Stimulated activated effector memory CD8-positive, alpha-beta T cell treated with anti-CD3 and anti-CD28 coated beads, Interleukin-12 subunit alpha, Interleukin-12 subunit beta, amount 100 ng/mL, for 72 hours (primary cell): ENCODE measurements at regions not wholly inside any gene's neighbourhood (a gene's known extent, or its start where the extent isn't known, plus 50 kb on each side); places are given as distances from the start of the nearest gene placed in this dataset.
A peak's percentile ranks its signal among the peaks of the same experiment; 100 is the strongest.

Source experiments
- ATAC-seq: fragments of 150-1000 bp; cut with Tn5 transposase; 2 replicates; pipeline ENCODE4 v1.10.0; 2021
- DNase-seq, 2 donors: peaks; one replicate each; pipeline ENCODE4 v3.0.0; 2021 to 2022; ENCODE audit warnings: low spot score in 2 of 2
- H3K27ac Mint-ChIP-seq: one replicate; pipeline ENCODE4 v1.8.0; 2022; ENCODE audit warnings: mild to moderate bottlenecking, mixed read lengths
- H3K36me3 Mint-ChIP-seq: one replicate; pipeline ENCODE4 v1.8.0; 2022; ENCODE audit warnings: mild to moderate bottlenecking, mixed read lengths
- H3K4me1 Mint-ChIP-seq: one replicate; pipeline ENCODE4 v1.8.0; 2022; ENCODE audit warnings: mixed read lengths
- H3K4me3 Mint-ChIP-seq: one replicate; pipeline ENCODE4 v1.8.0; 2022; ENCODE audit warnings: mild to moderate bottlenecking, mixed read lengths
- H3K9me3 Mint-ChIP-seq: one replicate; pipeline ENCODE4 v1.8.0; 2022; ENCODE audit warnings: mixed read lengths

GRCh38 chr16:80389338-80389737 lies 151.5 kb upstream of the DYNLRB2 start:
- peaks cover 6% of the 10 kb centered on the region for H3K9me3 Mint-ChIP-seq
- no peaks in the 10 kb centered on the region for H3K36me3 Mint-ChIP-seq
- ATAC-seq (no peak), DNase-seq (no peak)
- H3K27ac Mint-ChIP-seq: no peak overlapping the region
- no peak overlapping the region for H3K4me3 Mint-ChIP-seq
- H3K4me1 Mint-ChIP-seq: no peaks in the 10 kb centered on the region

- Mint-ChIP-seq H3K27ac (no peak overlapping the region), H3K9me3 (no peaks in the 10 kb centered on the region), H3K4me1 (no peaks in the 10 kb centered on the region), H3K36me3 (no peaks in the 10 kb centered on the region), H3K4me3 (no peak overlapping the region)
- DNase-seq (no peak), ATAC-seq (no peak)
Measured at GRCh38 chr16:80387318-80387921, 153.4 kb upstream of the DYNLRB2 start.

GRCh38 chr16:80384862-80385261 lies 155.9 kb upstream of the DYNLRB2 start:
- Mint-ChIP-seq H3K9me3 (no peaks in the 10 kb centered on the region), H3K4me3 (no peak overlapping the region), H3K36me3 (no peaks in the 10 kb centered on the region), H3K27ac (no peak overlapping the region), H3K4me1 (no peaks in the 10 kb centered on the region)
- no peak for DNase-seq
- no peak for ATAC-seq

- Mint-ChIP-seq H3K36me3 (no peaks in the 10 kb centered on the region), H3K4me1 (no peaks in the 10 kb centered on the region), H3K9me3 (no peaks in the 10 kb centered on the region), H3K4me3 (no peak overlapping the region), H3K27ac (no peak overlapping the region)
- ATAC-seq (no peak), DNase-seq (no peak)
Measured at GRCh38 chr16:80380514-80380913, 160.3 kb upstream of the DYNLRB2 start.

GRCh38 chr16:80377096-80377956 lies 163.5 kb upstream of the DYNLRB2 start:
- H3K4me1 Mint-ChIP-seq: no peaks in the 10 kb centered on the region
- no peak overlapping the region for H3K4me3 Mint-ChIP-seq
- ATAC-seq (no peak), DNase-seq (no peak)
- no peaks in the 10 kb centered on the region for H3K36me3 Mint-ChIP-seq
- H3K9me3 Mint-ChIP-seq: no peaks in the 10 kb centered on the region
- H3K27ac Mint-ChIP-seq: no peak overlapping the region

GRCh38 chr16:80375973-80376372 lies 164.8 kb upstream of the DYNLRB2 start:
- Mint-ChIP-seq H3K9me3 (peaks cover 3% of the 10 kb centered on the region), H3K4me3 (no peak overlapping the region), H3K36me3 (no peaks in the 10 kb centered on the region), H3K27ac (no peak overlapping the region), H3K4me1 (no peaks in the 10 kb centered on the region)
- ATAC-seq (no peak), DNase-seq (no peak)

GRCh38 chr16:80375513-80375912 lies 165.3 kb upstream of the DYNLRB2 start:
- DNase-seq (no peak), ATAC-seq (no peak)
- H3K36me3 Mint-ChIP-seq: no peaks in the 10 kb centered on the region
- peaks cover 3% of the 10 kb centered on the region for H3K9me3 Mint-ChIP-seq
- H3K4me1 Mint-ChIP-seq: no peaks in the 10 kb centered on the region
- no peak overlapping the region for H3K27ac Mint-ChIP-seq
- H3K4me3 Mint-ChIP-seq: no peak overlapping the region

GRCh38 chr16:80372341-80372740 lies 168.5 kb upstream of the DYNLRB2 start:
- ATAC-seq (no peak), DNase-seq (peak in 1 of 2 donors; percentile 6)
- no peaks in the 10 kb centered on the region for H3K4me1 Mint-ChIP-seq
- H3K9me3 Mint-ChIP-seq: peaks cover 3% of the 10 kb centered on the region
- H3K27ac Mint-ChIP-seq: no peak overlapping the region
- H3K4me3 Mint-ChIP-seq: no peak overlapping the region
- H3K36me3 Mint-ChIP-seq: no peaks in the 10 kb centered on the region

GRCh38 chr16:80369138-80369958 lies 171.4 kb upstream of the DYNLRB2 start:
- H3K36me3 Mint-ChIP-seq: no peaks in the 10 kb centered on the region
- ATAC-seq (no peak), DNase-seq (no peak)
- no peaks in the 10 kb centered on the region for H3K4me1 Mint-ChIP-seq
- peaks cover 3% of the 10 kb centered on the region for H3K9me3 Mint-ChIP-seq
- no peak overlapping the region for H3K4me3 Mint-ChIP-seq
- H3K27ac Mint-ChIP-seq: no peak overlapping the region

- Mint-ChIP-seq H3K9me3 (peaks cover 3% of the 10 kb centered on the region), H3K27ac (no peak overlapping the region), H3K4me1 (no peaks in the 10 kb centered on the region), H3K4me3 (no peak overlapping the region), H3K36me3 (no peaks in the 10 kb centered on the region)
- ATAC-seq: no peak
- no peak for DNase-seq
Measured at GRCh38 chr16:80367037-80367658, 173.6 kb upstream of the DYNLRB2 start.

GRCh38 chr16:80366023-80366422 lies 174.8 kb upstream of the DYNLRB2 start:
- no peak overlapping the region for H3K27ac Mint-ChIP-seq
- no peaks in the 10 kb centered on the region for H3K9me3 Mint-ChIP-seq
- H3K36me3 Mint-ChIP-seq: no peaks in the 10 kb centered on the region
- H3K4me3 Mint-ChIP-seq: no peak overlapping the region
- DNase-seq (no peak), ATAC-seq (peak; percentile 31)
- no peaks in the 10 kb centered on the region for H3K4me1 Mint-ChIP-seq

GRCh38 chr16:80362816-80363215 lies 178.0 kb upstream of the DYNLRB2 start:
- no peak for ATAC-seq
- Mint-ChIP-seq H3K36me3 (no peaks in the 10 kb centered on the region), H3K4me3 (no peak overlapping the region), H3K27ac (no peak overlapping the region), H3K9me3 (no peaks in the 10 kb centered on the region), H3K4me1 (no peaks in the 10 kb centered on the region)
- DNase-seq: no peak

- no peak overlapping the region for H3K4me3 Mint-ChIP-seq
- no peak overlapping the region for H3K27ac Mint-ChIP-seq
- no peaks in the 10 kb centered on the region for H3K9me3 Mint-ChIP-seq
- no peaks in the 10 kb centered on the region for H3K4me1 Mint-ChIP-seq
- no peak for DNase-seq
- H3K36me3 Mint-ChIP-seq: no peaks in the 10 kb centered on the region
- no peak for ATAC-seq
Measured at GRCh38 chr16:80356365-80356764, 184.4 kb upstream of the DYNLRB2 start.

- Mint-ChIP-seq H3K9me3 (no peaks in the 10 kb centered on the region), H3K27ac (no peak overlapping the region), H3K4me1 (no peaks in the 10 kb centered on the region), H3K36me3 (no peaks in the 10 kb centered on the region), H3K4me3 (no peak overlapping the region)
- DNase-seq: no peak
- no peak for ATAC-seq
Measured at GRCh38 chr16:80355335-80355734, 185.5 kb upstream of the DYNLRB2 start.

GRCh38 chr16:80350061-80350460 lies 190.7 kb upstream of the DYNLRB2 start:
- ATAC-seq: no peak
- no peak overlapping the region for H3K4me3 Mint-ChIP-seq
- no peak overlapping the region for H3K27ac Mint-ChIP-seq
- H3K9me3 Mint-ChIP-seq: no peaks in the 10 kb centered on the region
- no peak for DNase-seq
- no peaks in the 10 kb centered on the region for H3K36me3 Mint-ChIP-seq
- no peaks in the 10 kb centered on the region for H3K4me1 Mint-ChIP-seq
